ENCODE measurements at regions not wholly inside any gene's neighbourhood (a gene's known extent, or its start where the extent isn't known, plus 50 kb on each side); places are given as distances from the start of the nearest gene placed in this dataset.

- TF ChIP-seq CTCF (optimal IDR thresholded peaks at IDR 0.05 in 1 of 3, IDR thresholded peaks at IDR 0.05 in 1 of 3, conservative IDR thresholded peaks at IDR 0.05 in 1 of 3; ENCODE audit: extremely low read depth in 1 of 3, insufficient read depth in 2 of 3, low read length in 3 of 3) (no peak), EZH2 (IDR thresholded peaks at IDR 0.05; ENCODE audit: low read length) (no peak)
Measured at GRCh38 chr13:109345433-109345941, 440.9 kb downstream of the IRS2 start.
